ENCODE measurements at regions not wholly inside any gene's neighbourhood (a gene's known extent, or its start where the extent isn't known, plus 50 kb on each side); places are given as distances from the start of the nearest gene placed in this dataset.

DNA sequence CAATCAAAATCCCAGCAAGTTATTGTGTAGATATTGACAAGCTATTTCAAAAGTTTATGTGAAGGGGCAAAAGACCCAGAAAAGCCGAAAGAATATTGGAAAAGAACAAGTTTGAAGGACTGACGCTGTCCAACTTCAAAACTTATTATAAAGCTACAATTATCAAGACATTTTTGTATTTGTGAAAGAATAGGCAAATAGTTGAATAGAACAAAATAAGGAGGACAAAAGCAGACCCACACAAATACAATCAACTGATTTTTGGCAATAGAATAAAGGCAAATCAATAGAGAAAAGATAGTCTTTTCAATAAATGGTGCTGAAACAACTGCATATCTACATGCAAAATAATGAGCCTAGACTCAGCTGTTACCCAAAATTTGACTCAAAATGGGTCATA, 807.7 kb upstream of the CDH6 start:
- no peak for TF ChIP-seq POLR2A (IDR thresholded peaks at IDR 0.05)
- TF ChIP-seq EP300 (IDR thresholded peaks at IDR 0.05; ENCODE audit: low read depth): no peak
- TF ChIP-seq, protein P1, sequence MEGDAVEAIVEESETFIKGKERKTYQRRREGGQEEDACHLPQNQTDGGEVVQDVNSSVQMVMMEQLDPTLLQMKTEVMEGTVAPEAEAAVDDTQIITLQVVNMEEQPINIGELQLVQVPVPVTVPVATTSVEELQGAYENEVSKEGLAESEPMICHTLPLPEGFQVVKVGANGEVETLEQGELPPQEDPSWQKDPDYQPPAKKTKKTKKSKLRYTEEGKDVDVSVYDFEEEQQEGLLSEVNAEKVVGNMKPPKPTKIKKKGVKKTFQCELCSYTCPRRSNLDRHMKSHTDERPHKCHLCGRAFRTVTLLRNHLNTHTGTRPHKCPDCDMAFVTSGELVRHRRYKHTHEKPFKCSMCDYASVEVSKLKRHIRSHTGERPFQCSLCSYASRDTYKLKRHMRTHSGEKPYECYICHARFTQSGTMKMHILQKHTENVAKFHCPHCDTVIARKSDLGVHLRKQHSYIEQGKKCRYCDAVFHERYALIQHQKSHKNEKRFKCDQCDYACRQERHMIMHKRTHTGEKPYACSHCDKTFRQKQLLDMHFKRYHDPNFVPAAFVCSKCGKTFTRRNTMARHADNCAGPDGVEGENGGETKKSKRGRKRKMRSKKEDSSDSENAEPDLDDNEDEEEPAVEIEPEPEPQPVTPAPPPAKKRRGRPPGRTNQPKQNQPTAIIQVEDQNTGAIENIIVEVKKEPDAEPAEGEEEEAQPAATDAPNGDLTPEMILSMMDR (IDR thresholded peaks at IDR 0.05): no peak
- no peak for TF ChIP-seq POLR2AphosphoS5 (IDR thresholded peaks at IDR 0.05)
- H3K4me3 ChIP-seq: no peak overlapping the region
- intact Hi-C loops (cut with DNase I; ENCODE audit: low total_unique reads) (no loop called here), in situ Hi-C loops (cut with MboI; ENCODE audit: low pct_ligation_motif_present in 1 of 4, low pct_unique_long_range_greater_than_20kb in 1 of 4, low sequenced_read_pairs in 3 of 4) (no loop called here)
- H3K9me3 ChIP-seq: peaks cover 0 to 3% of the 10 kb centered on the region in 2 donors
- H3K36me3 ChIP-seq: no peaks in the 10 kb centered on the region
- DNase-seq: no peak
- H3K4me1 ChIP-seq: no peaks in the 10 kb centered on the region
- H3K27me3 ChIP-seq: no peaks in the 10 kb centered on the region
- 55 to 91% methylated on average over 2 of the region's 2 CpGs for WGBS, 2 donors (ENCODE audit: low coverage in 1 of 2)
- H3K27ac ChIP-seq: no peak overlapping the region

GRCh38 chr5:30384171-30384570, 809.3 kb upstream of the CDH6 start:
- Histone ChIP-seq H3K9me3 (peaks cover 0 to 3% of the 10 kb centered on the region in 2 donors), H3K4me3 (no peak overlapping the region), H3K27ac (no peak overlapping the region), H3K4me1 (no peaks in the 10 kb centered on the region), H3K36me3 (no peaks in the 10 kb centered on the region), H3K27me3 (no peaks in the 10 kb centered on the region)
- intact Hi-C loops (cut with DNase I; ENCODE audit: low total_unique reads): no loop called here
- 75 to 77% methylated on average over 4 of the region's 4 CpGs for WGBS, 2 donors (ENCODE audit: low coverage in 1 of 2)
- no peak for DNase-seq
- TF ChIP-seq EP300 (IDR thresholded peaks at IDR 0.05; ENCODE audit: low read depth) (no peak), POLR2A (IDR thresholded peaks at IDR 0.05) (no peak), POLR2AphosphoS5 (IDR thresholded peaks at IDR 0.05) (no peak)
- TF ChIP-seq, protein P1 (IDR thresholded peaks at IDR 0.05): no peak
- in situ Hi-C loops (cut with MboI; ENCODE audit: low pct_ligation_motif_present in 1 of 4, low pct_unique_long_range_greater_than_20kb in 1 of 4, low sequenced_read_pairs in 3 of 4): no loop called here

GRCh38 chr5:30380228-30380627, 813.3 kb upstream of the CDH6 start:
- WGBS, 2 donors (ENCODE audit: low coverage in 1 of 2): 67 to 70% methylated on average over 2 to 4 of the region's 4 CpGs
- DNase-seq: no peak

DNA sequence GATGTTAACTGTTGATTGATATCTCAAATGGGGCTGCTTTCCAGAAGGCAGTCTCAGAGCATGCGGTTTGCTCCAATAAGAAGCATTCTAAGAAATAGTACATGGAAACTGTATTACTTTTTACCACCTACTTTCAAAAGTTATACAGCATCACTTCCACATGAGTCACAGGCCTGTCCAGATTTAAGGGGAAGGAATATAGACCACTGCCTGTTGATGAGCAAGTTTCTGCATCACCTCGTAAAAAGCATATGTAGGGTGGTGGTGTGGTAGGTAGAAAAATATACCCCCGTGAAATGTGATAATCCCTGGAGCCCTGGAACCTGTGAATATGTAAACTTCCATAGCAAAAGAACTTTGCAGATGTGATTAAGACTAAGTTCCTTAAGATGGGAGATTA, 816.6 kb upstream of the CDH6 start:
- no peak overlapping the region for H3K27ac ChIP-seq
- DNase-seq: no peak
- H3K4me3 ChIP-seq: no peak overlapping the region
- no peaks in the 10 kb centered on the region for H3K4me1 ChIP-seq
- no peaks in the 10 kb centered on the region for H3K36me3 ChIP-seq
- 76 to 83% methylated on average over 2 to 3 of the region's 3 CpGs for WGBS, 2 donors (ENCODE audit: low coverage in 1 of 2)
- H3K27me3 ChIP-seq: no peaks in the 10 kb centered on the region
- intact Hi-C loops (cut with DNase I; ENCODE audit: low total_unique reads): no loop called here
- H3K9me3 ChIP-seq: no peaks in the 10 kb centered on the region
- in situ Hi-C loops (cut with MboI; ENCODE audit: low pct_ligation_motif_present in 1 of 4, low pct_unique_long_range_greater_than_20kb in 1 of 4, low sequenced_read_pairs in 3 of 4): no loop called here
- TF ChIP-seq, protein P1 (IDR thresholded peaks at IDR 0.05): no peak
- no peak for TF ChIP-seq EP300 (IDR thresholded peaks at IDR 0.05; ENCODE audit: low read depth)
- no peak for TF ChIP-seq POLR2AphosphoS5 (IDR thresholded peaks at IDR 0.05)
- TF ChIP-seq POLR2A (IDR thresholded peaks at IDR 0.05): no peak

More at GRCh38 chr5:30380228-30380627, 813.3 kb upstream of the CDH6 start:
- Histone ChIP-seq H3K4me3 (no peak overlapping the region), H3K27me3 (no peaks in the 10 kb centered on the region), H3K9me3 (no peaks in the 10 kb centered on the region), H3K36me3 (no peaks in the 10 kb centered on the region), H3K27ac (no peak overlapping the region), H3K4me1 (no peaks in the 10 kb centered on the region)
- in situ Hi-C loops (cut with MboI; ENCODE audit: low pct_ligation_motif_present in 1 of 4, low pct_unique_long_range_greater_than_20kb in 1 of 4, low sequenced_read_pairs in 3 of 4): no loop called here
- TF ChIP-seq, protein P1 (IDR thresholded peaks at IDR 0.05): no peak
- no peak for TF ChIP-seq EP300 (IDR thresholded peaks at IDR 0.05; ENCODE audit: low read depth)
- no peak for TF ChIP-seq POLR2AphosphoS5 (IDR thresholded peaks at IDR 0.05)
- TF ChIP-seq POLR2A (IDR thresholded peaks at IDR 0.05): no peak
- intact Hi-C loops (cut with DNase I; ENCODE audit: low total_unique reads): no loop called here
